Heart left ventricle (tissue), 13 donors: ENCODE measurements at regions not wholly inside any gene's neighbourhood (a gene's known extent, or its start where the extent isn't known, plus 50 kb on each side); places are given as distances from the start of the nearest gene placed in this dataset.

Experiments used
- CTCF ChIP-seq, 12 donors: fragments of 200-600 bp; sonication (generic) in 4 of 12; IDR thresholded peaks; one replicate each; pipeline versions ENCODE4 v1.5.0 to v1.8.0; 2018 to 2022; ENCODE audit warnings: antibody characterized with exemption in 12 of 12, mild to moderate bottlenecking in 5 of 12
- POLR2A ChIP-seq, 2 donors: fragments of 450-650 bp; IDR thresholded peaks; one replicate each; pipeline ENCODE4 v1.6.1; 2017; ENCODE audit warnings: antibody characterized with exemption in 2 of 2, mild to moderate bottlenecking in 2 of 2, moderate library complexity in 2 of 2
- donor health status: ischemic (EF 13 %, LVEDD 7.1; RV severe dilation, severe dysfunction).
- donor health status: DM: no; HTN: yes; CAD: no.
- donor health status: DM: no; HTN: no; CAD: no.
- donor health status: ischemic (EF 25% LVEDD 6.9; RV normal size, moderate dysfunction).
- donor health status: ischemic (EF 25% LVEDD 5.7; RV mildly dilated, moderate dysfunction).
- donor health status: ischemic (EF 35%, LVEDD 5.7; RV mildly dilated, moderate dysfunction).
- donor health status: nonischemic (EF 11% LVEDD 7.7; RV severe dilation, severe dysfunction).
- donor health status: DM: yes; HTN: yes; CAD: no.
- donor health status: PGD.
- donor health status: ischemic (EF 29% LVEDD 5.4; RV normal size, mild dysfunction).
- donor health status: nonischemic (EF 23%, LVEDD 6.1; RV moderate dilation, normal function).

- TF ChIP-seq CTCF (IDR thresholded peaks at IDR 0.05) (no peak), POLR2A (IDR thresholded peaks at IDR 0.05) (no peak)
Measured at GRCh38 chr15:39414201-39414600, 166.7 kb upstream of the THBS1 start.
